ENCODE measurements at regions not wholly inside any gene's neighbourhood (a gene's known extent, or its start where the extent isn't known, plus 50 kb on each side); places are given as distances from the start of the nearest gene placed in this dataset.

DNA sequence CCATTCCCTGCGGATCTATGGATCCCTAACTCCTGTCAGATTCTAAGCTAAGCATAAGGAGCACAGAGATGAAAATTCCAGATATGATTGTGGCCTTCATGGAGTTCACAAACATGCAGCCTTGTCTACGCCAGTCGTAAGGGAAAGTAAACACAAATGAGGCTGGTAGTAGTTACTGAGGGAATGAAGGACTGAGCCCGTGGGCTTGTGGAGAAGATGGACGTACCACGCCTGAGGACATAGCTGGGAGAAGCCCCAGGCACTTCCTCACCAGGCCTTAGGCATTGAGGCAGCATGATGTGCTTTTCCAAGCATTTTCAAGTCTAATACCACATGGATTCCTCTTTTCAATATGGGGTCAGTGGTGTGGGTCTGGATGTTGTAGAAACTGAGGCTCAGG, 515.2 kb downstream of the BCL11B start:
- Histone ChIP-seq H3K4me3 (ENCODE audit: low read depth in 1 of 2, low read length in 2 of 2) (no peak overlapping the region), H3K36me3 (ENCODE audit: control insufficient read depth in 1 of 2, insufficient read depth in 2 of 2, low read length in 2 of 2) (no peaks in the 10 kb centered on the region), H3K4me1 (ENCODE audit: control insufficient read depth in 1 of 2, insufficient read depth in 2 of 2, low read length in 2 of 2) (no peaks in the 10 kb centered on the region), H3K27me3 (ENCODE audit: low read depth, low read length) (no peaks in the 10 kb centered on the region), H3K9me3 (ENCODE audit: control insufficient read depth in 1 of 2, low read length in 2 of 2) (no peaks in the 10 kb centered on the region), H3K27ac (ENCODE audit: low read length) (no peak overlapping the region)

DNA sequence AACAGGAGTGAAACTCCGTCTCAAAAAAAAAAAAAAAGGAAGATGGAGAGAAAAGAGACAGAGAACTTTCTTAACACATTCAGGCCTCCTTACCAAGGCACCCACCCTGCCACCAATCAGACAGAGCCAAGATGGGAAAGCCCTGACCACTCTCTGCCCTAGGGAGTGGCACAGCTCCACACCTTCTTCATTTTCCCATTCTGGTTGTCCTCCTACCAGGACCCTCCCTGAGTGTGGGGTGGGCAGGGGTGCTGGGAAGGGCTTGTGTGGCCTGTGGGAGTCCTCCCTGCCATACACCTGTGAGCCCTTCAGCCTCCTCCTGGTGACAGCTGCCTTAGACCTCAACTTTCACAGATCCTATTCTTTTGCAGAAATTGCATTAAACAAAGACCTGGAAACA, 513.6 kb downstream of the BCL11B start:
- Histone ChIP-seq H3K27me3 (ENCODE audit: low read depth, low read length) (no peaks in the 10 kb centered on the region), H3K27ac (ENCODE audit: low read length) (no peak overlapping the region), H3K4me1 (ENCODE audit: control insufficient read depth in 1 of 2, insufficient read depth in 2 of 2, low read length in 2 of 2) (no peaks in the 10 kb centered on the region), H3K36me3 (ENCODE audit: control insufficient read depth in 1 of 2, insufficient read depth in 2 of 2, low read length in 2 of 2) (no peaks in the 10 kb centered on the region), H3K9me3 (ENCODE audit: control insufficient read depth in 1 of 2, low read length in 2 of 2) (peaks cover 3 to 9% of the 10 kb centered on the region in 2 donors), H3K4me3 (ENCODE audit: low read depth in 1 of 2, low read length in 2 of 2) (no peak overlapping the region)

DNA sequence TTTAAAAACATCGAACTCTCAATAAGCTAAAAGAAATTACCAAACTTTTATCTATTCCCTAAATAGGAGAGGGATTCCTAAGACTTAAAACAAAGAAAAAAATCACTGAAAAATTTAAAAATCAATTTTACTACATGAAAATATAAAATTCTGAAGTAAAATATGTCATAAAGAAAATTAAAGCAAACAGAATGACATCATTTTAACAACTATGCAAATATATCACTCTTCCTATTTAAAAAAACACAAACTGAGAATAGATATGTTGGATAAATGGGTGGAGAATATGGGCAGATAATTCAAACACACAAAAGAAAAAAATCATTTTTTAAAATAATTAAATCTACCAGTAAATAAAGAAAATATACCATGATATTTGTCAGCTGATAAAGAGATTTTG, 510.0 kb downstream of the BCL11B start:
- Histone ChIP-seq H3K4me3 (ENCODE audit: low read depth in 1 of 2, low read length in 2 of 2) (no peak overlapping the region), H3K27me3 (ENCODE audit: low read depth, low read length) (no peaks in the 10 kb centered on the region), H3K4me1 (ENCODE audit: control insufficient read depth in 1 of 2, insufficient read depth in 2 of 2, low read length in 2 of 2) (no peaks in the 10 kb centered on the region), H3K9me3 (ENCODE audit: control insufficient read depth in 1 of 2, low read length in 2 of 2) (peaks cover 3 to 9% of the 10 kb centered on the region in 2 donors), H3K36me3 (ENCODE audit: control insufficient read depth in 1 of 2, insufficient read depth in 2 of 2, low read length in 2 of 2) (no peaks in the 10 kb centered on the region), H3K27ac (ENCODE audit: low read length) (no peak overlapping the region)

DNA sequence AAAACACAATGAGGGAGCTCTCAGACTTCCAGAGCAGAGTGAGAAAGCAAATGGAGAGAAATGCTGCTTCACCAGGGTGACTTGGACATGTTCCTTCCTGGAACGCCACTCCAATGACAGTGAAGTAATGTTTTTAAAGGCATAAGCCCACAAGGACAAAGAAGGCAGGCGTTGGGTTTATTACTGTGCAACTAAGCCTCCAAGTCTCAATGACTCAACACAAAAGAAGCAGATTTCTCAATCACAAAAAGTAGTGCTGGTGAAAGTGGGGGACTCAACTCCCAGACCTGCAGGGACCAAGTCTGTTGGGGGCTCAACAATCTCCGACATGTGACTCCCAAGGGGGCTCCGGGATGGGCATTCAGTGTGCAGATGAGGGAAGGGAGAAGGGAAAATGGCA, 505.2 kb downstream of the BCL11B start:
- H3K27ac ChIP-seq (ENCODE audit: low read length) = no peak overlapping the region
- no peaks in the 10 kb centered on the region for H3K36me3 ChIP-seq (ENCODE audit: control insufficient read depth in 1 of 2, insufficient read depth in 2 of 2, low read length in 2 of 2)
- peaks cover 3 to 9% of the 10 kb centered on the region in 2 donors for H3K9me3 ChIP-seq (ENCODE audit: control insufficient read depth in 1 of 2, low read length in 2 of 2)
- H3K4me3 ChIP-seq (ENCODE audit: low read depth in 1 of 2, low read length in 2 of 2) = no peak overlapping the region
- H3K27me3 ChIP-seq (ENCODE audit: low read depth, low read length) = no peaks in the 10 kb centered on the region
- no peaks in the 10 kb centered on the region for H3K4me1 ChIP-seq (ENCODE audit: control insufficient read depth in 1 of 2, insufficient read depth in 2 of 2, low read length in 2 of 2)

DNA sequence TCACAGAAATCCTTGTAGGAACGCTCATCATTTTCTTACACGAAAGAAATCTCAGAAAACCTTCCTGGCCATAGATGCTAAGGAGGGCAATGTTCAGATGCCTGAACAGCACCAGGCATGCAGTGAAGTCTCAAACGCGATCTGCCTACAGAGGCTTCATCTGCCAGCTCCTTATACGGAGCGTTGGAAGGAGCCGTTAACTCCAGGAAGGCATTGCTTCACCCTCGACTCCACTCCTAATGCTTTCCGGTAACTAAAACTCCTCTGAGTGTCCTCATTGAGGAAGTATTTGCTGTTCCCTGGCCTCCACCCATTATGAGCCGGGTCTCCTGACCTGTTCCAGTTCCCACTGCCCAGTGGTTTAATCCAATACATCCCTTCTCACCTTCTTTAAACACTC, 502.7 kb downstream of the BCL11B start:
- Histone ChIP-seq H3K27ac (ENCODE audit: low read length) (no peak overlapping the region), H3K4me1 (ENCODE audit: control insufficient read depth in 1 of 2, insufficient read depth in 2 of 2, low read length in 2 of 2) (no peaks in the 10 kb centered on the region), H3K36me3 (ENCODE audit: control insufficient read depth in 1 of 2, insufficient read depth in 2 of 2, low read length in 2 of 2) (no peaks in the 10 kb centered on the region), H3K4me3 (ENCODE audit: low read depth in 1 of 2, low read length in 2 of 2) (no peak overlapping the region), H3K27me3 (ENCODE audit: low read depth, low read length) (no peaks in the 10 kb centered on the region), H3K9me3 (ENCODE audit: control insufficient read depth in 1 of 2, low read length in 2 of 2) (no peaks in the 10 kb centered on the region)

DNA sequence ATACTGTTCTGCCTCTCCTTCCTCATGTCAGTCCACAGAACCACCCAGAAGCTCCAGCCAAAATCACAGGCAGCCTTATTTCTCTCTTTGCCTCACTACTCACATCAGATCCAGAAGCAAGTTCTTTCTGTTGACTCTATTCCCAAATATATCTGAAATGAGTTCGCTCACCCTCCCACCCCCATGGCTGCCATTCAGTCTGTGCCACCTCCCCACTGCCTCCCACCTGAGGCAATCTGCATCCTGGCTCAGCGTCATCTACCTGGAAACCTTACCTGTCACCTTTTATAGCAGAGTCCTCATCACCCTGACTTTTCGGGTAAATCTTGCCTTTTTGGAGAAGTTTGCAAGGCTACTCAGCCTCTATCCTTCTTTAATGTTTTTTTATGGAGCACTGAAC, 501.8 kb downstream of the BCL11B start:
- no peaks in the 10 kb centered on the region for H3K36me3 ChIP-seq (ENCODE audit: control insufficient read depth in 1 of 2, insufficient read depth in 2 of 2, low read length in 2 of 2)
- no peak overlapping the region for H3K27ac ChIP-seq (ENCODE audit: low read length)
- no peak overlapping the region for H3K4me3 ChIP-seq (ENCODE audit: low read depth in 1 of 2, low read length in 2 of 2)
- no peaks in the 10 kb centered on the region for H3K27me3 ChIP-seq (ENCODE audit: low read depth, low read length)
- no peaks in the 10 kb centered on the region for H3K4me1 ChIP-seq (ENCODE audit: control insufficient read depth in 1 of 2, insufficient read depth in 2 of 2, low read length in 2 of 2)
- no peaks in the 10 kb centered on the region for H3K9me3 ChIP-seq (ENCODE audit: control insufficient read depth in 1 of 2, low read length in 2 of 2)

DNA sequence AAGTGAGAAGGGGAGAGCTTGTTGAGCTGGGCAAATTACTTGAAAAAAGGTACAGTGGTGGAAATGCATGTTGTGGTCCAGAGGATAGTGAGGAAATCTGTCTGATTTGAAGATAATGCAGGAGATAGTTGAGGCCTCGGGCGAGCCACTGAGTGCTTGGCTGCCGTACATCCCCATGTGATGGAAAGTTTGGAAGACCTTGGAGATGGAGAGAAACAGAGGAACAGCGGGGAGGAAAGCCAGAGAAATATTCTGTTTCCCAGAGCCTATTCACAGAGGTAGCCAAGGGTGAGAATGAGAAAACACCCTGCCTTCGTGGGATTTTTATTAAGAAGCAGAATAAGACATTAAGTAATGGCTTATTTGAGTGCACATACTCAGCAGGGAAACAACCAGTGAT, 498.2 kb downstream of the BCL11B start:
- no peaks in the 10 kb centered on the region for H3K9me3 ChIP-seq (ENCODE audit: control insufficient read depth in 1 of 2, low read length in 2 of 2)
- H3K4me3 ChIP-seq (ENCODE audit: low read depth in 1 of 2, low read length in 2 of 2) = no peak overlapping the region
- H3K27me3 ChIP-seq (ENCODE audit: low read depth, low read length) = no peaks in the 10 kb centered on the region
- no peaks in the 10 kb centered on the region for H3K36me3 ChIP-seq (ENCODE audit: control insufficient read depth in 1 of 2, insufficient read depth in 2 of 2, low read length in 2 of 2)
- no peak overlapping the region for H3K27ac ChIP-seq (ENCODE audit: low read length)
- no peaks in the 10 kb centered on the region for H3K4me1 ChIP-seq (ENCODE audit: control insufficient read depth in 1 of 2, insufficient read depth in 2 of 2, low read length in 2 of 2)

DNA sequence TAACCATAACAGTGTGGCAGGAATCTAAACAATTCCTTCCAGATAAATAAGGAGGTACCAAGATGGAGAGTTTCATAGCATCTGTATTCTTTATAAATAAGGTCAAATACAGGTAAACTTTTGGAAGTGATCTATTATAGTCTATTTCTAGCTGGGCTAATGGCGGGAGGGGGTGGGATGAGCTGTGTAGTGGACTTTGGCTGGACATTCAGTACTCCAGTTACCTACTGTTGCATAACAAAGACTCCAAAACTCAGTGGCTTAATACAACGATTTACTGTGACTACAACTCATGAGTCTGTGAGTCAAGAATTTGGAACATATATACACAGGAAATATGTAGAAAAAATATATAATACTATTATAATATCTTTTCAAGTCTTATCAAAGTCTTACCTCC, 496.1 kb downstream of the BCL11B start:
- Histone ChIP-seq H3K27ac (ENCODE audit: low read length) (no peak overlapping the region), H3K27me3 (ENCODE audit: low read depth, low read length) (no peaks in the 10 kb centered on the region), H3K36me3 (ENCODE audit: control insufficient read depth in 1 of 2, insufficient read depth in 2 of 2, low read length in 2 of 2) (no peaks in the 10 kb centered on the region), H3K4me1 (ENCODE audit: control insufficient read depth in 1 of 2, insufficient read depth in 2 of 2, low read length in 2 of 2) (no peaks in the 10 kb centered on the region), H3K4me3 (ENCODE audit: low read depth in 1 of 2, low read length in 2 of 2) (no peak overlapping the region), H3K9me3 (ENCODE audit: control insufficient read depth in 1 of 2, low read length in 2 of 2) (no peaks in the 10 kb centered on the region)

DNA sequence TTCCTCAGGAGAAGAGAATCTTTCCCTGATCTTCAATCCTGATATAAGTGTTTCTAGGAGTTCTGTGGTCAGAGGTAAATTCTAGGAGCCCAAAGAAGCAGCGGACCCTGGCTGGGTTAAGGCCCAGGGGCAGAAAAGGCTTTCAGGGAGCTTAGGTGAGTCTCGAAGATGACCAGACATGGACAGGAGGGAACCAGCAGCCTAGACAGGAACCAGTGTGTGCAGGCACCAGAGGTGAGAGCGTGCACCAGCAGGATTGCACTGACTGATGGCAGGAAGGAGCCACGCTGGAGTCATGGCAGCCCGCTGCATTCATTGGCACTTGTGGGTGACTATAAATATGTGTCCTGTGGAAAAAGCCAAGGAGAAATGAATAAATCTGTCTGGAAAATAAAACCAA, 489.9 kb downstream of the BCL11B start:
- Histone ChIP-seq H3K27ac (ENCODE audit: low read length) (no peak overlapping the region), H3K4me1 (ENCODE audit: control insufficient read depth in 1 of 2, insufficient read depth in 2 of 2, low read length in 2 of 2) (no peaks in the 10 kb centered on the region), H3K9me3 (ENCODE audit: control insufficient read depth in 1 of 2, low read length in 2 of 2) (no peaks in the 10 kb centered on the region), H3K36me3 (ENCODE audit: control insufficient read depth in 1 of 2, insufficient read depth in 2 of 2, low read length in 2 of 2) (no peaks in the 10 kb centered on the region), H3K4me3 (ENCODE audit: low read depth in 1 of 2, low read length in 2 of 2) (no peak overlapping the region), H3K27me3 (ENCODE audit: low read depth, low read length) (no peaks in the 10 kb centered on the region)

DNA sequence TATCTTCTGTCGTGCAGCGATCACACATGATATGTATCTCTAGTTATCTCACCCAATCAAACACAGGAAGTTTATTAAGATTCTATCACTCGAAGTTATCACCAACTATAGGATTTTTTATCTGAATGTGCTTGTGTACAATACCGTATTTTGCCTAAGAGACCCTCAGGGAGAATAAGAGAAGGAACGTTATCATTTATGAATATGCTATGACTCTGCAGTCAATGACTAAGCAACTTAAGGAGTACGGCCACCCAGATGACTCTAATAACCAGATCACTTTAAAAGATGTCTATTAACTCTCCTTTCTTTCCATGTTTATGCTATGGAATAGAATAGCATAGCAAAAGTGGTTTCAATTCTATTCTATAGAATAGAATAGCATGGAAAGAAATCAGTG, 486.4 kb downstream of the BCL11B start:
- Histone ChIP-seq H3K4me3 (ENCODE audit: low read depth in 1 of 2, low read length in 2 of 2) (no peak overlapping the region), H3K9me3 (ENCODE audit: control insufficient read depth in 1 of 2, low read length in 2 of 2) (no peaks in the 10 kb centered on the region), H3K27me3 (ENCODE audit: low read depth, low read length) (no peaks in the 10 kb centered on the region), H3K4me1 (ENCODE audit: control insufficient read depth in 1 of 2, insufficient read depth in 2 of 2, low read length in 2 of 2) (no peaks in the 10 kb centered on the region), H3K27ac (ENCODE audit: low read length) (no peak overlapping the region), H3K36me3 (ENCODE audit: control insufficient read depth in 1 of 2, insufficient read depth in 2 of 2, low read length in 2 of 2) (no peaks in the 10 kb centered on the region)

DNA sequence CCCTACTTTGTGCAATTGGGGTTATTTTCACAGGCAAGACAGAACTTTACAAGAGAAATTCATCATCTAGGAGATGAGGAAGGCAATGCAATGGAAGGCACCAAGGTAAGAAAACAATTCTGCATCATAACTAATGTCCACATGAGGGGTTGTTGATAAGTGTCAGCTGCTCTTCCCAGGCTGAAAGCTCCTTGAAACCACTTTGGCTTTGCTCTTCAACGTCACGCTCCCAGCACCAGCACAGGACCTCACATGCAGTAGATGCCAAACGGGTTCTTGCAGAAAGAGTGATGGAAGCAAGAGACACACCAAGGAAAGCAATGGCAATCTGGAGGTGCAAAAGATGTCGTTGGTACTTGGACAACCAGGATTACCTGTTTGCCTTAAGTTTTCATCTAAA, 485.5 kb downstream of the BCL11B start:
- no peaks in the 10 kb centered on the region for H3K9me3 ChIP-seq (ENCODE audit: control insufficient read depth in 1 of 2, low read length in 2 of 2)
- no peaks in the 10 kb centered on the region for H3K27me3 ChIP-seq (ENCODE audit: low read depth, low read length)
- no peaks in the 10 kb centered on the region for H3K36me3 ChIP-seq (ENCODE audit: control insufficient read depth in 1 of 2, insufficient read depth in 2 of 2, low read length in 2 of 2)
- no peak overlapping the region for H3K4me3 ChIP-seq (ENCODE audit: low read depth in 1 of 2, low read length in 2 of 2)
- H3K27ac ChIP-seq (ENCODE audit: low read length) = no peak overlapping the region
- no peaks in the 10 kb centered on the region for H3K4me1 ChIP-seq (ENCODE audit: control insufficient read depth in 1 of 2, insufficient read depth in 2 of 2, low read length in 2 of 2)

DNA sequence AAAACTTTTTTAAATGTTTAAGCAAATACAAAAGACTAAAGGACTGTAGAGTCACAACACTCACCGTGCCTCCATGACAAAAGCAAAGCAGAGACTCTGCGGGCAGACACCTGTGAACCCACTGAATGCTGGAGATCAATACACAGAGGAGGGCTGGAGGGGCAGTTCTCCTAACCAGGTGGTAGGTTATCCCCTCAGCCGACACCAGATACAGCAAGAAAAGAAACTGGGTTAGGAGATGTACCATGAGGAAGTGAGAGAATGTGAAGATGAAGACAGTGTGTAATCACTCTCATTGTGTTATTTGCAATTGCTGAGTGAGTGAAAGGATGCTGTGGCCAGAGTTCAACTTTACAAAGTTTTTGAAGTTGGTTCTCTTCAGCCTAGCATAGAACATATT, 480.3 kb downstream of the BCL11B start:
- H3K27me3 ChIP-seq (ENCODE audit: low read depth, low read length) = no peaks in the 10 kb centered on the region
- no peak overlapping the region for H3K27ac ChIP-seq (ENCODE audit: low read length)
- H3K4me1 ChIP-seq (ENCODE audit: control insufficient read depth in 1 of 2, insufficient read depth in 2 of 2, low read length in 2 of 2) = no peaks in the 10 kb centered on the region
- peaks cover 0 to 11% of the 10 kb centered on the region in 2 donors for H3K9me3 ChIP-seq (ENCODE audit: control insufficient read depth in 1 of 2, low read length in 2 of 2)
- no peaks in the 10 kb centered on the region for H3K36me3 ChIP-seq (ENCODE audit: control insufficient read depth in 1 of 2, insufficient read depth in 2 of 2, low read length in 2 of 2)
- H3K4me3 ChIP-seq (ENCODE audit: low read depth in 1 of 2, low read length in 2 of 2) = no peak overlapping the region

Measured in muscle layer of duodenum (tissue), 2 donors.